Panc1 (cell line): ENCODE measurements at regions not wholly inside any gene's neighbourhood (a gene's known extent, or its start where the extent isn't known, plus 50 kb on each side); places are given as distances from the start of the nearest gene placed in this dataset.

Source experiments
- CTCF ChIP-seq: fragments of 450-650 bp; IDR thresholded peaks from 2 replicates; pipeline ENCODE4 v1.5.1; 2017; ENCODE audit warnings: mild to moderate bottlenecking
- POLR2AphosphoS5 ChIP-seq: IDR thresholded peaks from 2 replicates; pipeline ENCODE4 v1.6.1; 2012; ENCODE audit warnings: mild to moderate bottlenecking, low read depth, low read length, moderate library complexity
- REST ChIP-seq, 2 experiments: IDR thresholded peaks; 2 replicates each; pipeline ENCODE4 v1.6.1; 2011 to 2012; ENCODE audit warnings: low read depth in 2 of 2, control low read depth in 1 of 2, low read length in 1 of 2, mild to moderate bottlenecking in 1 of 2, moderate library complexity in 1 of 2; ENCODE audit not compliant: insufficient read depth in 1 of 2

GRCh38 chr10:6969659-6970058, 389.6 kb upstream of the PRKCQ start:
- TF ChIP-seq CTCF = no peak
- no peak for TF ChIP-seq POLR2AphosphoS5
- no peak for TF ChIP-seq REST (IDR thresholded peaks at IDR 0.05; ENCODE audit: insufficient read depth in 1 of 2, low read depth in 2 of 2, low read length in 1 of 2)
